AG04450 (cell line): ENCODE measurements at regions not wholly inside any gene's neighbourhood (a gene's known extent, or its start where the extent isn't known, plus 50 kb on each side); places are given as distances from the start of the nearest gene placed in this dataset.

Experiments
- CTCF ChIA-PET: fragments of 300-600, 350-600 bp; formaldehyde crosslinking; extraction: SDS; loops from one replicate; lab custom pipeline; 2022; ENCODE audit warnings: antibody characterized with exemption, inconsistent platforms; lab: Charles Lee
- POLR2A ChIA-PET: fragments of 350-600 bp; formaldehyde crosslinking; extraction: SDS; loops from one replicate; lab custom pipeline; 2021; ENCODE audit warnings: antibody characterized with exemption, inconsistent platforms; lab: Yijun Ruan, JAX
- DNase-seq: peaks from one replicate; pipeline ENCODE4 v3.0.0-alpha.2; 2011; ENCODE audit warnings: low read depth, low spot score
- H3K27ac ChIP-seq: one replicate; pipeline ENCODE4 v1.5.1; 2012; ENCODE audit warnings: low read depth, low read length, control low read depth
- H3K27me3 ChIP-seq: one replicate; pipeline ENCODE4 v1.6.0; 2012; ENCODE audit warnings: low read length; ENCODE audit not compliant: control insufficient read depth, insufficient read depth
- H3K4me3 ChIP-seq: 2 replicates; pipeline ENCODE4 v1.5.1; 2011; ENCODE audit warnings: mild to moderate bottlenecking, low read depth, low read length, control low read depth
- H3K9me3 ChIP-seq: 2 replicates; pipeline ENCODE4 v1.5.1; 2012; ENCODE audit warnings: low read length; ENCODE audit not compliant: control insufficient read depth, insufficient read depth
- CTCF ChIP-seq: IDR thresholded peaks from 2 replicates; pipeline ENCODE4 v1.5.1; 2011; ENCODE audit warnings: low read depth, low read length, control low read depth, inconsistent platforms

- POLR2A ChIA-PET = no interaction called here
- H3K9me3 ChIP-seq = no peaks in the 10 kb centered on the region
- TF ChIP-seq CTCF = no peak
- no peak for DNase-seq
- CTCF ChIA-PET = no interaction called here
- no peak overlapping the region for H3K4me3 ChIP-seq
- no peak overlapping the region for H3K27ac ChIP-seq
- H3K27me3 ChIP-seq = no peaks in the 10 kb centered on the region
Observed at GRCh38 chr3:94716326-94717018, 653.6 kb downstream of the NSUN3 start.

GRCh38 chr3:94734206-94734605 is 671.3 kb downstream of the NSUN3 start:
- Histone ChIP-seq H3K27ac (no peak overlapping the region), H3K27me3 (no peaks in the 10 kb centered on the region), H3K4me3 (no peak overlapping the region), H3K9me3 (peaks cover 4% of the 10 kb centered on the region; the same call in 1 of the 2 replicates)
- CTCF ChIA-PET = interaction anchor here (0.7 kb wide), 1 partner anchor 376 kb away, joined by 3 read pairs; no protein-coding TSS in a partner anchor
- DNase-seq = no peak
- TF ChIP-seq CTCF = no peak
- POLR2A ChIA-PET = no interaction called here

DNA sequence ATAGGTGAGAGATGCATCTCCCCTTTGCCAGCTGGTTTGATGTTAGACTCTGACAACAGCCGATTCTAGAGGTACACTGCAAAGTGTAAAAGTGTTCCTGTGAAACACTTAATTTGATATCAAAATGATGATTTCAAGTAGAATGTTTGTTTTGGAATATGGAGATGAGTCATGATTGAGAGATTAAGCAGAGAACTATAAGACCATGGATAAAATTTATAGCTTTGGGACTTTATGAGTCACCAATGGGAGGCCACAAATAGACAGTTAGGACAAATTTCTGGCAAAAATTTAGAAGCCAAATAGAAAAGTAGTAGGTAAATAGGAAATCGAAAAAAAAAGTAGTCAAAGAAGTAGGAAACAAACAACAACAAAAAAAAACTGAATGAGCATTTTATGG is 672.5 kb downstream of the NSUN3 start:
- no peak for DNase-seq
- peaks cover 4% of the 10 kb centered on the region; the same call in 1 of the 2 replicates for H3K9me3 ChIP-seq
- no peak for TF ChIP-seq CTCF
- H3K27ac ChIP-seq = no peak overlapping the region
- H3K4me3 ChIP-seq = no peak overlapping the region
- ChIA-PET POLR2A (no interaction called here), CTCF (no interaction called here)
- H3K27me3 ChIP-seq = no peaks in the 10 kb centered on the region

GRCh38 chr3:94737116-94737515 is 674.3 kb downstream of the NSUN3 start:
- ChIA-PET CTCF (no interaction called here), POLR2A (no interaction called here)
- H3K9me3 ChIP-seq = peaks cover under 1% of the 10 kb centered on the region; the same call in 1 of the 2 replicates
- no peaks in the 10 kb centered on the region for H3K27me3 ChIP-seq
- no peak overlapping the region for H3K27ac ChIP-seq
- DNase-seq = no peak
- no peak for TF ChIP-seq CTCF
- H3K4me3 ChIP-seq = no peak overlapping the region

DNA sequence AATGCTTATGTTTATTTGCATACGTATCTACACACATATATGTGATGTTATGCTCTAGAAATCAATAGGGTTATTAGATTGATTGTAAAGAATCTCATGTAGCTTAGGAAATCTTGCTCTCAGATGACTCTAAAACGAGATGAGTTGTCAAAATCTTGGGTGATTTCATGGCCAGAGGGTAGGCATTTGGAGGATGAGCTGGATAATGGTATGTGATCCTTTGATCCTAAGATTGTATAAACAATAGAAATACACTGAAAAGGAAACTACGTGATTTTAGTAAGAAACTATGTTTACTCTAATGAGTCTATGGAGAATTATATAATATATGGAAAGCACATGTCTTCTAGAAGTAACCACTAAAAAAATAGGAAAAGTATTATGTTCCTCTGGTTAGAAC is 676.6 kb downstream of the NSUN3 start:
- Histone ChIP-seq H3K9me3 (peaks cover 4% of the 10 kb centered on the region; the same call in 1 of the 2 replicates), H3K27me3 (no peaks in the 10 kb centered on the region), H3K4me3 (no peak overlapping the region), H3K27ac (no peak overlapping the region)
- no peak for TF ChIP-seq CTCF
- ChIA-PET POLR2A (no interaction called here), CTCF (no interaction called here)
- DNase-seq = no peak
